ENCODE measurements at regions not wholly inside any gene's neighbourhood (a gene's known extent, or its start where the extent isn't known, plus 50 kb on each side); places are given as distances from the start of the nearest gene placed in this dataset.
"Not testable (repeated sequence)": the region's sequence is repeated elsewhere in the genome, so short reads cannot be mapped to it uniquely, and the experiment has no call there.

GRCh38 chr6:1162367-1163275 lies 149.3 kb upstream of the FOXQ1 start:
- Histone ChIP-seq H3K27ac (ENCODE audit: low read length) (no peak overlapping the region), H3K4me2 (ENCODE audit: low read depth, low read length) (peak overlapping the region; percentile 82), H3K27me3 (replicated peaks; ENCODE audit: insufficient read depth, low read length) (no peaks in the 10 kb centered on the region), H4K20me1 (ENCODE audit: insufficient read depth, low read length) (no peaks in the 10 kb centered on the region), H3K4me1 (ENCODE audit: low read length) (0 out of 2 replicates have a peak, but pooled peaks cover 3% of the 10 kb centered on the region), H3K9ac (ENCODE audit: low read length) (peak overlapping the region; percentile 5; the same call in 1 of the 2 replicates), H3K4me3 (ENCODE audit: low read length) (peak overlapping the region; percentile 54), H3K79me2 (ENCODE audit: low read length) (no peaks in the 10 kb centered on the region), H3K9me2 (replicated peaks; ENCODE audit: insufficient read depth, low read length) (no peaks in the 10 kb centered on the region), H2AFZ (ENCODE audit: low read length) (peak overlapping the region; percentile 80), H3F3A (ENCODE audit: insufficient read depth, low read length) (no peaks in the 10 kb centered on the region), H3K36me3 (replicated peaks; ENCODE audit: insufficient read depth, low read length) (no peaks in the 10 kb centered on the region), H3K9me3 (replicated peaks; ENCODE audit: insufficient read depth, low read length) (no peaks in the 10 kb centered on the region)
- TF ChIP-seq CTCF (IDR thresholded peaks at IDR 0.05; ENCODE audit: low read length) (no peak), EZH2phosphoT487 (IDR thresholded peaks at IDR 0.05; ENCODE audit: low read length) (no peak), EZH2 (optimal IDR thresholded peaks at IDR 0.05; ENCODE audit: low read depth, low read length) (no peak)
- peak; percentile 45 for DNase-seq

DNA sequence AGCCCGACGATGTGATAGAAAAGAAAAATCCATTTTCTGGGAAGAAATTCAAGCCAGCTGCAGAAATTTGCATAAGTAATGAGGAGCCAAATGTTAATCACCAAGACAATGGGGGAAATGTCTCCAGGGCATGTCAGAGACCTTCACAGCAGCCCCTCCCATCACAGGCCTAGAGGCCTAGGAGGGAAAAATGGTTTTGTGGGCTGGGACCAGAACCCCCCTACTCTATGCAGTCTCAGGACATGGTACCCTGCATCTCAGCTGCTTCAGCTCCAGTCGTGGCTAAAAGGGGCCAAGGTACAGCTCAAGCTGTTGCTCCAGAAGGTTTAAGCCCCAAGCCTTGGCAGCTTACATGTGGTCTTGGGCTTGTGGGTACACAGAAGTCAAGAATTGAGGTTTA lies 155.5 kb upstream of the FOXQ1 start:
- not testable (repeated sequence) for H4K20me1 ChIP-seq (ENCODE audit: insufficient read depth, low read length); H3K4me1 ChIP-seq (ENCODE audit: low read length); H3K36me3 ChIP-seq (replicated peaks; ENCODE audit: insufficient read depth, low read length); H2AFZ ChIP-seq (ENCODE audit: low read length); H3K9me2 ChIP-seq (replicated peaks; ENCODE audit: insufficient read depth, low read length); H3F3A ChIP-seq (ENCODE audit: insufficient read depth, low read length); H3K4me2 ChIP-seq (ENCODE audit: low read depth, low read length); H3K4me3 ChIP-seq (ENCODE audit: low read length); H3K9me3 ChIP-seq (replicated peaks; ENCODE audit: insufficient read depth, low read length); H3K79me2 ChIP-seq (ENCODE audit: low read length); H3K27me3 ChIP-seq (replicated peaks; ENCODE audit: insufficient read depth, low read length); DNase-seq; H3K9ac ChIP-seq (ENCODE audit: low read length); H3K27ac ChIP-seq (ENCODE audit: low read length)

DNA sequence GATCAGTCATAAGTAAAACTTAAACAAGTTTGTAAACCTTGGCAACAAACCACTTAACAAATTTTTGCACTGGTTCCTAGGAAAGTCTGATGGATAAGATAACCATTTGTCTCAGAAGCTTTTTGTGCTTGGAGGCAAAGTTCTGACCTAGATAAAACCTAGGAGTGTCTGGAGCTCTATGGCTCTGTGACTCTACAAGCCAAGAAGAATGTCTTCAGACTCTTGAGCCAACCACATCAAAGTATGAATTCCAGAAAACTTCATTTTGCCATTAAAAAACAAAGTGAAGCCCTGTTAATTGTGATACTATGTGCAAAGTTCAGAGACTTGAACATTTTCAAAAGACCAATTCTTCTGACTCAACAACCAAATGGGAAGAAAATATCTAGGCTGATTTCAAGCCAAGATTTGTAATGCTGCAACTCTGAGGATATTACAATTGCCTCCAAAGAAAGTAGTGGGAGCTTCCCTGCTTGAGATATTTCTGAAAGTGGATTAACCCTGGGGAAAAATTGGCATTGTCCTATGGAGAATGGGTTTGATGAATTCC lies 158.1 kb upstream of the FOXQ1 start:
- no peak overlapping the region for H2AFZ ChIP-seq (ENCODE audit: low read length)
- no peaks in the 10 kb centered on the region for H4K20me1 ChIP-seq (ENCODE audit: insufficient read depth, low read length)
- H3K79me2 ChIP-seq (ENCODE audit: low read length) = no peaks in the 10 kb centered on the region
- no peaks in the 10 kb centered on the region for H3F3A ChIP-seq (ENCODE audit: insufficient read depth, low read length)
- H3K9ac ChIP-seq (ENCODE audit: low read length) = no peak overlapping the region
- no peak overlapping the region for H3K4me3 ChIP-seq (ENCODE audit: low read length)
- TF ChIP-seq EZH2 (optimal IDR thresholded peaks at IDR 0.05; ENCODE audit: low read depth, low read length) = no peak
- no peak for TF ChIP-seq CTCF (IDR thresholded peaks at IDR 0.05; ENCODE audit: low read length)
- no peak for TF ChIP-seq EZH2phosphoT487 (IDR thresholded peaks at IDR 0.05; ENCODE audit: low read length)
- no peaks in the 10 kb centered on the region for H3K9me2 ChIP-seq (replicated peaks; ENCODE audit: insufficient read depth, low read length)
- no peaks in the 10 kb centered on the region for H3K36me3 ChIP-seq (replicated peaks; ENCODE audit: insufficient read depth, low read length)
- no peaks in the 10 kb centered on the region for H3K9me3 ChIP-seq (replicated peaks; ENCODE audit: insufficient read depth, low read length)
- H3K4me2 ChIP-seq (ENCODE audit: low read depth, low read length) = no peak overlapping the region
- DNase-seq = no peak
- H3K27me3 ChIP-seq (replicated peaks; ENCODE audit: insufficient read depth, low read length) = no peaks in the 10 kb centered on the region
- H3K4me1 ChIP-seq (ENCODE audit: low read length) = no peaks in the 10 kb centered on the region
- no peak overlapping the region for H3K27ac ChIP-seq (ENCODE audit: low read length)

GRCh38 chr6:1146500-1146899 lies 165.4 kb upstream of the FOXQ1 start:
- Histone ChIP-seq H3K4me1 (ENCODE audit: low read length) (no peaks in the 10 kb centered on the region), H3K4me2 (ENCODE audit: low read depth, low read length) (no peak overlapping the region), H2AFZ (ENCODE audit: low read length) (no peak overlapping the region), H3K36me3 (replicated peaks; ENCODE audit: insufficient read depth, low read length) (no peaks in the 10 kb centered on the region), H4K20me1 (ENCODE audit: insufficient read depth, low read length) (no peaks in the 10 kb centered on the region), H3K27me3 (replicated peaks; ENCODE audit: insufficient read depth, low read length) (no peaks in the 10 kb centered on the region), H3K27ac (ENCODE audit: low read length) (no peak overlapping the region), H3K9ac (ENCODE audit: low read length) (no peak overlapping the region), H3K79me2 (ENCODE audit: low read length) (no peaks in the 10 kb centered on the region), H3F3A (ENCODE audit: insufficient read depth, low read length) (no peaks in the 10 kb centered on the region), H3K4me3 (ENCODE audit: low read length) (no peak overlapping the region), H3K9me3 (replicated peaks; ENCODE audit: insufficient read depth, low read length) (no peaks in the 10 kb centered on the region), H3K9me2 (replicated peaks; ENCODE audit: insufficient read depth, low read length) (no peaks in the 10 kb centered on the region)
- DNase-seq = no peak
- TF ChIP-seq EZH2 (optimal IDR thresholded peaks at IDR 0.05; ENCODE audit: low read depth, low read length) (no peak), CTCF (IDR thresholded peaks at IDR 0.05; ENCODE audit: low read length) (no peak), EZH2phosphoT487 (IDR thresholded peaks at IDR 0.05; ENCODE audit: low read length) (no peak)

Data from MM.1S (cell line).